WI38 (cell line): ENCODE measurements at regions not wholly inside any gene's neighbourhood (a gene's known extent, or its start where the extent isn't known, plus 50 kb on each side); places are given as distances from the start of the nearest gene placed in this dataset.

ENCODE experiments used
- H3K4me3 ChIP-seq: 2 replicates; pipeline ENCODE4 v1.5.1; 2011; ENCODE audit warnings: low read depth, mild to moderate bottlenecking, control low read depth, low read length
- CTCF ChIP-seq: IDR thresholded peaks from 2 replicates; pipeline ENCODE4 v1.5.1; 2012; ENCODE audit warnings: low read depth, mild to moderate bottlenecking, control low read depth, low read length

- H3K4me3 ChIP-seq, result no peak overlapping the region
- no peak for TF ChIP-seq CTCF
Observed at GRCh38 chr10:131790021-131790420, 110.8 kb upstream of the PPP2R2D start.

DNA sequence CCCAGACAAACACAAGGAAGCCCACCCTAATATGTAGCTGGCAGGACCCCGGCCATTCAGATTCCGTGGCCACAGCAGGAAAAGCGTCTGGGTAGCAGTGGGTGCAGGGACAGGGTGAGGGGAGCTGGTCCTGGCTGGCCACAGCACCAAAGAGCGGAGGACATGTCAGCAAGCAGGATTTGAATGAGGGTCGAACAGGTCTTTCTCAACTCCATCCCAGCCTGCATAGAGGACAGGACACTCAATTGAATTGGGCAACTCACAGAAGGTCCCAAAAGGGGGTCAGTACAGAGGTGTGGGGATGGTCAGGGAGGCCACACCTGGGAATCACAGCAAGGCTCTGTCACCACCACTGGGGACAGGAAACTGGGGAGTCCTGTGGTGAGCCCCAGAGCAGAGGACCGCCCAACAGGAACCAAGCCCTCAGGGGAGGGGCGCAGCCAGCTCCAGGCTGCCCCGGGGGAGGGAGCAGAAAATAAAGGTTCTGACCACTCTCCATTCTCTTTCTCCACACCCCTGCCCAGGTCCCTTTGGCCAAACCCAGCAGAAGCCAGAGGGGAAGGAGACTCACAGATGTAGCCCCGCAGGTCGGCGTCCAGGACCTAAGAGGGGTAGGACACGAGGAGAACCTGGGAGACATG, 108.7 kb upstream of the PPP2R2D start:
- no peak for TF ChIP-seq CTCF
- no peak overlapping the region for H3K4me3 ChIP-seq

GRCh38 chr10:131792809-131793208, 108.0 kb upstream of the PPP2R2D start:
- TF ChIP-seq CTCF, result no peak
- no peak overlapping the region for H3K4me3 ChIP-seq

DNA sequence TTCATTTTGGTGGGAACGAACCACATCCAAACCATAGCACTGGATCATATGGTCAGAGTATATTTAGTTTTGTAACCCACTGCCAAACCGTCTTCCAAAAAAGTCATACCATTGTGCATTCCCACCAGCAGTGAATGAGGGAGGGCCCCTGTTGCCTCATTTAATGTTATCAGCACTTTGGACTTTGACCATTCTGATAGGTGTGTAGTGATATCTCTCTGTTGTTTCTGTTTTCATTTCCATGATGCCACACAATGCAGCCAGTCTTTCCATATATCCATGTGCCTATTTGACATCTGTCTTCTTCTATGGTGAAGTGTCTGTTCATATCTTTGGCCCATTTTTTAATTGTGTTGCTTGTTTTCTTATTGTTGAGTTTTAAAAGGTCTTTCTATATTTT, 105.0 kb upstream of the PPP2R2D start:
- no peak for TF ChIP-seq CTCF
- no peak overlapping the region for H3K4me3 ChIP-seq

- TF ChIP-seq CTCF, result no peak
Observed at GRCh38 chr10:131797626-131798025, 103.2 kb upstream of the PPP2R2D start.

DNA sequence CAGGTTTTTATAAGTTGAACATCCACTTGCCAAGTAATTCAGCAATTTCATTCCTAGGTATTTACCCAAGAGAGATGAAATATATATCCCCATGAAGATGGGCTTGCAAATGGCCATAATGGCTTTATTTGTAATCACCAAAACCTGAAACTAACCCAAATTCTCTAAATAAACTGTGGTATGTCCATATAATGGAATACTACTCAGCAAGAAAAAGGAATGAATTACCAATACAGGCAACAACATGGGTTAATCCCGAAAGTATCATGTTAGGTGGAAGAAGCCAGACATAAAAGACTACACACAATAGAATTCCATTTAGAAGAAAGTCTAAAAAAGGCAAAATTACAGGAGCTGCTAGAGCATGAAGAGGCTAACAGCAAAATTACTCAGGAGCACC, 101.4 kb upstream of the PPP2R2D start:
- no peak overlapping the region for H3K4me3 ChIP-seq
- TF ChIP-seq CTCF, result no peak

More at GRCh38 chr10:131797626-131798025, 103.2 kb upstream of the PPP2R2D start:
- H3K4me3 ChIP-seq, result no peak overlapping the region

DNA sequence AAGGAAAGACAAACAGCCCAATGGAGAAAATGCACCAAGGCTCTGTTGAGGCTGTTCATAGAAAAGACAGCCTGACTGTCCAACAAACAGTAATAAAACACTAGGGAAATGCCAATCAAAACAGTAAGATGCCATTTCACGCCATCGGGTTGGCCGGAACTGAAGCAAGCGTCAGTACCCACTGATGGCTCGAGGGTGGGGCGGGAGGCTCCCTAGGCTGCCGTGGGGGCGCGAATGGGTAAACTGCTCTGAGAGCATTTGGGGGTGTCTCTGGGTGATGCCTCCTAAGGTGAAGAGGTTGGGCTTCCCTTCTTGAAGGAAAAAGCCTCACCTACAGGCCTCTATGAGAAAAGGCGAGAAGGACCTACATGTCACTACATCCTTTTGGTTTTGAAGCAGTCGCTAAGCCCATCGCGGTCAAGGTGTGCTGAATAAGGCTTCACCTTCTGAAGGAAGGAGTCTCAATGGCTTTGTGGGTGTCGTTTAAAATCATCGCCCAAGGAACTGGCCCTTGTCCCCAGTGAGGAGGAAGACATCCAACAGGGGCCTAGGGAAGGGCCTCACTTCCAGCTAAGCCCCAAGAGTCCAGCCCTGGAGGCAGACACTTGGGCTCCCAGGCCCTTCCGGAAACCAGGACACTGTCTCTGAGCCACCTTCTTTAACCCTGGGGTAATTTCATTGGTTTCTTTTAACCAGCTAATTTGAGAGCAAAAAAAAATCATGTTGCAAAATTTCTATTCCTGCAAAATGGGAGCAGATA, 98.5 kb upstream of the PPP2R2D start:
- no peak overlapping the region for H3K4me3 ChIP-seq
- TF ChIP-seq CTCF, result no peak
